ENCODE measurements at regions not wholly inside any gene's neighbourhood (a gene's known extent, or its start where the extent isn't known, plus 50 kb on each side); places are given as distances from the start of the nearest gene placed in this dataset.

DNA sequence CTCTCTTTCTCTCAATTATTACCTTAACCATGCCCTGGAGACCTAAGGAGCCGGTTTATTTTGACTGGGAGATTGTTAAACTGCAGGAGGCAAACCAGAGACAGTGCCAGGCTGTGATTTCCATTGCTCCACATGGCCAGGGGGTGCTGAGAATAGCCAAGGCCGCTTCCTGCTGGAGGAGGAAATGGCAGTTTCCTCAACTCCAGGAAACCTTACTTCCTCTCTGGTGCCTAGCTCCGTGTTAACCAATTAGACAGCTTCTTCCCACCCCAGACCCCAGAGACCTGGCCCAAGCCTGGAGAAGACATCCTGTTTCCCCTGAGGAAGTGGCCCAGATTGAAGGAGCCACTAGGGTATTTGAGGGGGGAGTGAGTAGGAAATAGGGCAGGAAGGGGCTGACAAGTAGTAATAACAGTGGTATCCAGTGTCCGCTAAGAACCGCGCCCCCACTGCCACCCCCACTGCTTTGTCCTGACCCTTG is 161.2 kb downstream of the PLPP3 start:
- Histone ChIP-seq H3K36me3 (ENCODE audit: low read depth) (no peaks in the 10 kb centered on the region), H3K4me1 (ENCODE audit: insufficient read depth, poor library complexity, severe bottlenecking) (peaks cover 5% of the 10 kb centered on the region), H3K4me3 (ENCODE audit: severe bottlenecking) (no peak overlapping the region), H3K27ac (ENCODE audit: poor library complexity, severe bottlenecking) (no peak overlapping the region), H3K9me3 (ENCODE audit: severe bottlenecking) (no peaks in the 10 kb centered on the region), H3K27me3 (ENCODE audit: insufficient read depth, poor library complexity, severe bottlenecking) (no peaks in the 10 kb centered on the region)
- TF ChIP-seq, protein P1, sequence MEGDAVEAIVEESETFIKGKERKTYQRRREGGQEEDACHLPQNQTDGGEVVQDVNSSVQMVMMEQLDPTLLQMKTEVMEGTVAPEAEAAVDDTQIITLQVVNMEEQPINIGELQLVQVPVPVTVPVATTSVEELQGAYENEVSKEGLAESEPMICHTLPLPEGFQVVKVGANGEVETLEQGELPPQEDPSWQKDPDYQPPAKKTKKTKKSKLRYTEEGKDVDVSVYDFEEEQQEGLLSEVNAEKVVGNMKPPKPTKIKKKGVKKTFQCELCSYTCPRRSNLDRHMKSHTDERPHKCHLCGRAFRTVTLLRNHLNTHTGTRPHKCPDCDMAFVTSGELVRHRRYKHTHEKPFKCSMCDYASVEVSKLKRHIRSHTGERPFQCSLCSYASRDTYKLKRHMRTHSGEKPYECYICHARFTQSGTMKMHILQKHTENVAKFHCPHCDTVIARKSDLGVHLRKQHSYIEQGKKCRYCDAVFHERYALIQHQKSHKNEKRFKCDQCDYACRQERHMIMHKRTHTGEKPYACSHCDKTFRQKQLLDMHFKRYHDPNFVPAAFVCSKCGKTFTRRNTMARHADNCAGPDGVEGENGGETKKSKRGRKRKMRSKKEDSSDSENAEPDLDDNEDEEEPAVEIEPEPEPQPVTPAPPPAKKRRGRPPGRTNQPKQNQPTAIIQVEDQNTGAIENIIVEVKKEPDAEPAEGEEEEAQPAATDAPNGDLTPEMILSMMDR (IDR thresholded peaks at IDR 0.05; ENCODE audit: poor library complexity, severe bottlenecking): no peak
- ATAC-seq (ENCODE audit: low read depth) (no peak), DNase-seq (ENCODE audit: low spot score) (no peak)

GRCh38 chr1:56417646-56418045 is 161.7 kb downstream of the PLPP3 start:
- Histone ChIP-seq H3K4me1 (ENCODE audit: insufficient read depth, poor library complexity, severe bottlenecking) (peaks cover 5% of the 10 kb centered on the region), H3K9me3 (ENCODE audit: severe bottlenecking) (no peaks in the 10 kb centered on the region), H3K4me3 (ENCODE audit: severe bottlenecking) (no peak overlapping the region), H3K27ac (ENCODE audit: poor library complexity, severe bottlenecking) (no peak overlapping the region), H3K36me3 (ENCODE audit: low read depth) (no peaks in the 10 kb centered on the region), H3K27me3 (ENCODE audit: insufficient read depth, poor library complexity, severe bottlenecking) (no peaks in the 10 kb centered on the region)
- ATAC-seq (ENCODE audit: low read depth) (no peak), DNase-seq (ENCODE audit: low spot score) (no peak)
- TF ChIP-seq, protein P1 (IDR thresholded peaks at IDR 0.05; ENCODE audit: poor library complexity, severe bottlenecking): no peak

- no peak overlapping the region for H3K4me3 ChIP-seq (ENCODE audit: severe bottlenecking)
- TF ChIP-seq, protein P1 (IDR thresholded peaks at IDR 0.05; ENCODE audit: poor library complexity, severe bottlenecking): no peak
- DNase-seq (ENCODE audit: low spot score): no peak
These were observed 162.9 kb downstream of the PLPP3 start for GRCh38 chr1:56416495-56416894.

DNA sequence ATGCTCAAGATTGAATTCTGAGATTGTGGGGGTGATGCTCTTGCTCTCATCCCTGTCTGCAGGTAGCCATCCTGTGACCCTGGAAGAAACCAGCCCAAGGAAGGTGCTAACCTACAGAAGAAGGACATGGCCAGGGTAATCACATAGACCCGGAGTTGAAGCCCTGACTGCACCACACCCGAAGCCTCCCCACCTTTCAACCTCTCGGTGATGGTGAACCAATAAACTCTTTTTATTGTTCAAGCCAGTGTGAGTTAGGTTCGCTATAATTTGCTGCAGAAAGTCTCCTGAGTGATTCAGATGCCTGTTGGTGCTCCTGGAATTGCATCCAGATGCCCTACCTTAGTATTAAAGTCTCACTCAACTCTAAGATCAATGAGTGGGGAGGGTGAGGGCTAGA is 163.6 kb downstream of the PLPP3 start:
- ATAC-seq (ENCODE audit: low read depth) (no peak), DNase-seq (ENCODE audit: low spot score) (no peak)
- Histone ChIP-seq H3K27me3 (ENCODE audit: insufficient read depth, poor library complexity, severe bottlenecking) (no peaks in the 10 kb centered on the region), H3K4me3 (ENCODE audit: severe bottlenecking) (no peak overlapping the region), H3K9me3 (ENCODE audit: severe bottlenecking) (no peaks in the 10 kb centered on the region), H3K36me3 (ENCODE audit: low read depth) (no peaks in the 10 kb centered on the region), H3K4me1 (ENCODE audit: insufficient read depth, poor library complexity, severe bottlenecking) (peaks cover 5% of the 10 kb centered on the region), H3K27ac (ENCODE audit: poor library complexity, severe bottlenecking) (no peak overlapping the region)
- TF ChIP-seq, protein P1 (IDR thresholded peaks at IDR 0.05; ENCODE audit: poor library complexity, severe bottlenecking): no peak

More at GRCh38 chr1:56416495-56416894, 162.9 kb downstream of the PLPP3 start:
- Histone ChIP-seq H3K27me3 (ENCODE audit: insufficient read depth, poor library complexity, severe bottlenecking) (no peaks in the 10 kb centered on the region), H3K27ac (ENCODE audit: poor library complexity, severe bottlenecking) (no peak overlapping the region), H3K36me3 (ENCODE audit: low read depth) (no peaks in the 10 kb centered on the region), H3K4me1 (ENCODE audit: insufficient read depth, poor library complexity, severe bottlenecking) (peaks cover 5% of the 10 kb centered on the region), H3K9me3 (ENCODE audit: severe bottlenecking) (no peaks in the 10 kb centered on the region)
- no peak for ATAC-seq (ENCODE audit: low read depth)

DNA sequence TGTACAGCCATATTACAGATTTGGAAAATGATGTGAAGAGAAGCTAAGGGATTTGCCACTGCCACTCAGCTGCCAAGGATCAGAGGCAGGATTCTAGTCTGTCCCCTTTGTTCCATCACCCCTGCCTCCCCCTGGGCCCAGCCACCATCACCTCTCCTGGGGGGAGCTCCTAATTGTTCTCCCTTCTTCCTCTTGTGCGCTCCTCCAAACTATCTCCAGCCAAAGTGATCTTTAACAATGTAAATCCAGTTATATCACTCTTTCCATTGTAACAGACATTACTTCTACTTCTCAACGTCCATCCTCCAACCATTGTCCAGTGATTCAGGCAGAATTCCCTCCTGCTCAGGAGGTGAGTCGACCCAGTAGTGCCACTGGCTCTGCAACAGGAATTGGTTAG is 164.1 kb downstream of the PLPP3 start:
- no peak for DNase-seq (ENCODE audit: low spot score)
- peaks cover 5% of the 10 kb centered on the region for H3K4me1 ChIP-seq (ENCODE audit: insufficient read depth, poor library complexity, severe bottlenecking)
- H3K27ac ChIP-seq (ENCODE audit: poor library complexity, severe bottlenecking): no peak overlapping the region
- H3K4me3 ChIP-seq (ENCODE audit: severe bottlenecking): no peak overlapping the region
- ATAC-seq (ENCODE audit: low read depth): no peak
- TF ChIP-seq, protein P1 (IDR thresholded peaks at IDR 0.05; ENCODE audit: poor library complexity, severe bottlenecking): no peak
- H3K36me3 ChIP-seq (ENCODE audit: low read depth): no peaks in the 10 kb centered on the region
- H3K9me3 ChIP-seq (ENCODE audit: severe bottlenecking): no peaks in the 10 kb centered on the region
- no peaks in the 10 kb centered on the region for H3K27me3 ChIP-seq (ENCODE audit: insufficient read depth, poor library complexity, severe bottlenecking)

Data from RWPE2 (cell line).